Cerebellar cortex (tissue), 1 donor: ENCODE measurements at regions not wholly inside any gene's neighbourhood (a gene's known extent, or its start where the extent isn't known, plus 50 kb on each side); places are given as distances from the start of the nearest gene placed in this dataset.

Source experiments
- DNase-seq: peaks from one replicate; pipeline ENCODE4 v3.0.0-alpha.2; 2015; ENCODE audit warnings: low spot score

GRCh38 chr3:73797311-73797710, 172.6 kb upstream of the PDZRN3 start:
- DNase-seq = no peak

DNA sequence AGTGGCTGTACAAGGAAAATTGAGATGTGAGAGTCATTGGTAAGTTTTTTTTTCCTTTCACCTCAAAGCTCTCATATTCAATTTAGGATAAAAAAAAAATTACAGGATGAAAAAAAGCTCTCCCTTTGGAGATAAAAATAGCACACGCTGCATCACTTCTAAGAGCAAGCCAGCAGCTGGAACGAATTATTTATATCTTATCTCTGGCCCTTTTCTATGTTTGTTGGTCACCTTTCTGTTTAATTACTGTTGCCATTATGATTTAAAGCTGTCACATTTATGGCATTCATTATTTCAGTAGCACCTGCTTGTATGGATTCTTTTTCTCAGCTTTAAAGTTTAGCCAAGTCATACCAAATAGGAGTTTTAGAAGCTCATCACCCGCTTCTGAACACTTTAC, 171.6 kb upstream of the PDZRN3 start:
- DNase-seq = no peak

DNA sequence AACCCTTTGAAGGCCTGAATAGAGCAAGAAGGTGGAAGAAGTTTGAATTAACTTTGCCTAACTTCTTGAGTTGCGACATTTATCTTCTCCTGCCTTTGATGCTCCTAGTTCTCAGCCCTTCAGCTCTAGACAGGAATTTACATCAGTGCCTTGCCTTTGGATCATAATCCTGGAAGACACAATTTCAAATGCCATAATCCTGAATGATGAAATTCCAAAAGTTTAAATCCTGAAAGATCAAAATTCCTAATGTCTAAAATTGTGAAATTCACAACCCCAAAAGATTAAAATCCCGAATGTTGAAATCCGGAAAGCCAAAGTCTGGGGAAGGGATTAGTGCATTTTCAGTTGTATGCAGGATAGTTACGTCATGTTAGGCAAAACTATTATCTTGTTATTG, 166.6 kb upstream of the PDZRN3 start:
- DNase-seq = no peak

DNA sequence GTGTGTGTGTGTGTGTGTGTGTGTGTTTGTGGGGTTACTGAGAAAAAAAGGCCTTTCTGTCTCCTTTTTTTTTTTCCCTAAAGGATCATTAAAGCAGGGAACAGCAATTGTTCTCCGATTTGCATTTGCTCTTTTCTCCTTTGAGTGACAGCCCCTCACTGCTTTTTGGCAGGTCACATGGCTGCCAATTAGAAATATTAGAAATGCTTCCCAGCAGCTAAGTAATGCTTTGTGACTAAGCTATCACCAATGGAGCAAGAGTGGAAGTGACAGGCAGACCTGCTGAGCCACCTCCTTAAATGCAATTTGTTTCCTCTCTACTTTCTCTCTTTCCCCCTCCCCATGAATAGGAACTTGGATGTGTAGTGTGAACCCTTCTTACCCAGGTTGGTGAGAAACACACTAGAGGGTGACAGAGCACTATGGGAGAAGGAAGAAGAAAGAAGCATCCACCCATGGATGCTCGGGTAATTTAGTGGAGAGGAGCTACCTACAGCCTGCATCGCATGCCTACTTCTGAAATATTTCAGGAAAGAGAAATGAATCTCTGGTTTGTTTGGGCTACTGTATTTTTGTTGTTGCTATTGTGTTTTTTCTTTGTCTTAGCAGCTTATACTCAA, 165.2 kb upstream of the PDZRN3 start:
- no peak for DNase-seq

GRCh38 chr3:73787620-73788019, 162.9 kb upstream of the PDZRN3 start:
- no peak for DNase-seq

GRCh38 chr3:73786998-73787397, 162.3 kb upstream of the PDZRN3 start:
- DNase-seq = no peak

GRCh38 chr3:73786321-73786807, 161.6 kb upstream of the PDZRN3 start:
- DNase-seq = no peak

DNA sequence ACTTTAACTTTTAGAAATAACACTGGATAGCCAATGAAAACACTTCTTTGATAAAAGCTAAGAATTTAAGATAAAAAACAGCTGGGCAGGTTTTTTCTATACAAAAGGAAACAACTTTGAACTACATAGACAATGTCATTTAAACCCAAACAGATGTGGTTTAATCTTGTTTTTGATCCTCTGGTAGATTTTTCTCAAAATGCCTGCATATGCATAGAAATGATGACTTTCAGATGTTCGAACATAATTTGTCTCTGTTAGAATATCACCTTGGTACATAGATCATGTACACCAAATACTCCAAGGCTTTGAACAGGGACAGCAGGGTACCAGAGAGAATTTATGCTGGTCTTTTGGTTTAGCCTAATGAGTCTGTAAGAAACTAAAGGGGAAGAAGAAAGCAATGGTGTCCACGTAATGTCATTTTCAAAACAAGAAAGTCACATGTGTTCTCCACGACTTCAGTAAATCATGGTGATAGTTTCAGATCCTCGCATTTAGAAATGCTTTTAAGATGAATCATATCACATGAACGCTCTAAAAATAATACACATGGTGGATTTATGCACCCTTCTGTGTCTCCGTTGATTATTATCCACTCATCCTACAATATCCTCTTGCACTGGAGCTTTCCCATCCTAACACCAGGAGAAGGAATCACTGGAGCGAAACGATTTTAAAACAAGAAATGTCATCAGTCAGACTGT, 160.1 kb upstream of the PDZRN3 start:
- DNase-seq = no peak

GRCh38 chr3:73783811-73784210, 159.1 kb upstream of the PDZRN3 start:
- DNase-seq = no peak

DNA sequence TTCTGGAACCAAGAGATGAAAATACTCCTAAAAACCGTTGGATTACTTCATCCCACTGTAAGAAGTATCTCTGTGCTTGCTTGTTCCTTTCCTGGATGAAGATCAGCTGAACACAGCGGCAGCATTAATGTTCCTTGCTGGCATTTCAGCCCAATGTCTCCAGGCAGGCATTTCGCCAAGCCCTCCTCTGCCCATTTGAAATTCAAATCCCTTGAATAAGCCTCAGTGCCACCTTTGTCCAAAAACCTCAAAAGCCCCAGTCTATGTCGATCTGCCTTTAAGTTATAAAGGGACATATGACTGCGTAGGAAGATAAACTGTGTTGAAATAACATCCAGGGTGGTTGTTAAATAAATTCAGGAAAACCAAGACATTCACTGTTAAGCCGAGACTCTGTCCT, 156.8 kb upstream of the PDZRN3 start:
- DNase-seq = peak; percentile 6

DNA sequence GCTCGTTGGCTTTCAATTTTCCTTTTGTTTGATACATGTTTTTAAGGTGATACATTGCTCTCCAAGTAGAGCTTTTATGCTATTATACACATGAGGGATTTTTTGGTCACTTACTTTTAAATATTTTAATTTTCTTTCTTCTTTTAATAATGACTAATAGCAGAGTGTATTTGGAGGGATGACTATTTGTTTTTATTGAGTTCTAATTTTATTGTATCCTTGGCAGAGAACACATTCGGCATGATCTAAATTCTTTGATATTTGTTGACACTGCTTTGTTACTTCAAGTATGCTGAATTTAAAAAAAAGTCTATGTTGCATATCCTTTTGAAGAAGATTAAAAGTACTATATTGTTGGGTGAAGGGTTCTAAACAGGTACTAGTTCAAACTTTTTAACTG, 149.9 kb upstream of the PDZRN3 start:
- no peak for DNase-seq

DNA sequence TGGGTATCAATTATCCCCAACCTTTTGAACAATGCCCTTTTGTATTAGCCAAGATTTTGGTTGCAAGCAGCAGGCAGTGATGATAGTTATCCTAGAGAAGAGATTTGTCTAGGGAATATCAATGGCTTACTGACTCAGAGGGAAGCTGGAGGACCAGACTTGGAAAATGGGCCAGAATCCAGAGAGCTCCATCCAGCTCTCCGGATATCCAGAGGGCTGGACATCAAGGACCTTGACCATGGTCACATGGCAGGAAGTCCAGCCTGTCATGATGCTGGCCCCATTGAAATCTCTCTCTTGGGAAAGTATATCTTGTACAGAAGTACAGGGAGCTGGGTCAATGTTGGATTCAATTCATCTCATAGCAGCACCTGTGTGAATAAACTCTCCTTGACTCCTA, 148.5 kb upstream of the PDZRN3 start:
- no peak for DNase-seq

GRCh38 chr3:73772076-73772886, 147.5 kb upstream of the PDZRN3 start:
- DNase-seq = no peak

GRCh38 chr3:73768524-73769308, 144.0 kb upstream of the PDZRN3 start:
- DNase-seq = no peak

GRCh38 chr3:73766599-73767381, 142.0 kb upstream of the PDZRN3 start:
- no peak for DNase-seq

DNA sequence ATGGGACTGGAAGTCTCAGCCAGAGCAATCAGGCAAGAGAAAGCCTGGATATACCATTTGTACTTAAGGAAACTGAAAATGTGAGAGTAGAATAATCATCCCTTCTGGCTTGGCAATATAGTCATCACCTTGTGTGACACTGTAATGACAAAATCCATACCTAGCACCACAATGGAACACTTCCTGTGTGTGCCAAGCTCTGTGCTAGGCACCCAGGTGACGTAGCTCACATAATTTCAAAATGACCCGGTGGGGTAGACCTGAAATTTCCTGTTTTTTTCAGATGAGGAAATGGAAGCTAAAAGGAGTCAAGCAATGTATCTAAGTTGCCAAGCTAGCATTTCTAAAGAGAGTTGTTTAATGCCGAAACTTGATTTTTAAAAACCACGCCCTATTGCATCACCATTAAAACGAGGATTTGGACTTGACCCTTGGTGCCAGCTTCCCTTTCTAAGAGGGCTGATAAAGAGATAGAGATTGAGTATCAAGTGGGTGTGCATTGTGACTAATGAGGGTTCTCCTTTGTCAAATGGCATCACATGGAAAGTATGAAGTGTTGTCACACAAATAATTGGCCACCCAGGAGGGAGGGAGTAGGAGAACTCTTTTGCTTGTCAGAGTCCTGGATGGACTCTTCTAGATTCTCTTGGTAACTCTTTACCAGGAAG, 141.3 kb upstream of the PDZRN3 start:
- no peak for DNase-seq

- no peak for DNase-seq
These were observed 138.1 kb upstream of the PDZRN3 start for GRCh38 chr3:73762855-73763254.

GRCh38 chr3:73759297-73759711, 134.6 kb upstream of the PDZRN3 start:
- DNase-seq = no peak

DNA sequence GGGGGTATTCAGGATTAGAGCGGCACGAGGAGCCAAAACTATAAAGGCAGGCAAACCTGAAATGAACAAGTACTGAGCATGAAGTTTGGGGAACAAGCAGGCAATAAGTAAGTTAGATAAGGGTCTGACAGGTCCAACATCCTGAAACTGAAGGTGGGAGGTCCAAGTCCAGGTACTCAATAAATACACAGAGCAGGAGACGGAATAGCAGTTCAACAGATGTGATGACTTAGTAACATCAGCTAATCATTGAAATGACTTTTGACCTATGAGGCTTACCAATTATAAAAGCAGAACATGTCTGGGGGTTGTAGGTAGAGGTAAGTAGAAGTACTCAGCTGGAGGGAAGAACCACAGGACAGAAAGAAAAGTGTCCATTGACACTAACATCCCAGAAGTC, 132.8 kb upstream of the PDZRN3 start:
- DNase-seq = no peak

GRCh38 chr3:73753985-73754384, 129.2 kb upstream of the PDZRN3 start:
- no peak for DNase-seq

DNA sequence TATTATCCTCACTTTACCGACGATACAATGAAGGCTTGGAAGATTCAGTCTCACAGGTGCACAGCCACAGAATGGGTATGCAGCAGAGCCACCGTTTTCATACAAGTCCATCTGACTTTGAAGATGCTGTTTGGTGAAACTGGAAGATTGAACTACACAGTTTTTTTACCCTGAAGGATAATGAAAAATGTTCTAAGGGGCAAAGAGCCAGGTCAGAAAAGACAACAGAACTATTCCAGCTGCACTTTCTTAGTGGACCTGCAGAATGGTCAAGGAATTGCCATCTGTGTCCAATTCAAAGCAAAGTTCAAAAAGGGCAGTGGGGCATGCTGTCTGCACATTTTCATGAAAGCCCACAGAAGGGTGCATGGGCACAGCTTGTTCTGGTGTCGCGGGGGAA, 127.6 kb upstream of the PDZRN3 start:
- no peak for DNase-seq
